HPDE6-E6E7 (cell line): ENCODE measurements at regions not wholly inside any gene's neighbourhood (a gene's known extent, or its start where the extent isn't known, plus 50 kb on each side); places are given as distances from the start of the nearest gene placed in this dataset.

Experiments used
- DNase-seq: peaks from one replicate; pipeline ENCODE4 v3.0.0; 2011; ENCODE audit warnings: missing footprints; ENCODE audit errors: extremely low spot score

DNA sequence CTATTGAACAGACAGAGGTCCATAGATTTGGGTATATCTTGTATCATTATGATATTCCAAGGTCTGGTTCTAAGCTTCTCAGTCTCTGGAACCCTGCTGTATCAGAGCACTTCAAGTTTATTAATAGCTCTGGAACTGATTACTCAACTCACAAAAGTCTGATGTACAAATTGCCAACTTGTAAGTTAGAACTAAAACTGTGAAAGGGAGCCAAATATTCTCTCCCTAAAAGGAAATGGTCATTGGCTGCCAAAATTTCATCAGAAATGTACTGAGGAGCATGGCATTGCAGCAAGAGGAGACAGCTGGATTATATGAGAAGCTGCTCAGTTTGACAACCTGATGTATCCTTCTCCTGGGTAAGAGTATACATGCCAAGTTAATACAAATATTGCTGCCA, 828.8 kb upstream of the SEL1L start:
- no peak for DNase-seq

DNA sequence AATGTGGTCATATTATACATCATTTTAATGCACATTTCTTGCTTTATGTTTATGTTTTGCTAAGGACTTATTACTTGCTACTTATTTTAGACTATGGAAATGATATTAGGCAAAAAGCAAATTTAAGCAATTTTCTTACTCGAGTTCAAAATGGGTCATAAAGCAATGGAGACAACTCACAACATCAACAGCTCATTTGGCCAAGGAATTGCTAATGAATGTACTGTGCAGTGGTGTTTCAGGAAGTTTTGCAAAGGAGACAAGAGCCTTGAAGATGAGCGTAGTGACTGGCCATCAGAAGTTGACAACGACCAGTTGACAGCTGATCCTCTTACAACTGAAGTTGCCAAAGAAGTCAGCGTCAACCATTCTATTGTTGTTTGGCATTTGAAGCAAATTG, 831.8 kb upstream of the SEL1L start:
- no peak for DNase-seq

DNA sequence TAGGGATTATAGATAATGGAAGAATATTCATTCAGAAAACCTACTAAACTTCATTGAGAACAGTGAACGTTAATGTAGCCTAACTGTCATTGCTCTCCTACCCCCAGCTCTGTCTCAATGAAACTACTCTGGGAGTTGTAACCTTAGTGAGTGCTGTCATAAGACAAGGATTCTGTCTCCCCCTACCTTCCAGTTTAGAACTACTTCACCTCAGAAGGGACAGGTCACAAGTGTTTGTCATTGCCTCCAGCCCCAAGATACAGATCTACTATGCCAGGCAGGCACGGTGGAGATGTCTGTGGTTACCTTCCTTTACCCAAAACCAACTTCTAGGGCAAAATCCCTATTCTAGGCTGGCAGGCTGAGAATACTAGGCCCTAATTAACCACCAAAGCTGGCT, 833.1 kb upstream of the SEL1L start:
- DNase-seq = no peak

DNA sequence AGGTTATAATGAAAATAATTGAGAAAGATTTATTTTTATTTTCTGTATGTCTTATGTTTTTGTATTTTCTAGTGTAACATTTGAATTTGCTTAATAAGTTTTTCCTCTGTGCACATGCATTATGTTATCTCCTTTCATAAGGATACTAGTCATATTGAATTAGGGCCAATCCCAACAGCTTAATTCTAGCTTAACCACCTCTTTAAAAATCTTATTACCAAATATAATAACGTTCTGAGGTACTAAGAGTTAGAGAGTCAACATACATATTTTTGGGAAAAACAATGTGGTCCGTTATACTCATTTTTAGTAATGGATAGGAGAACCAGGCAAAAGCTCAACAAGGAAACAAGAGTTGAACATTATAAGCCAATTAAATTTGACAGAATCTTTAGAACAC, 845.6 kb upstream of the SEL1L start:
- no peak for DNase-seq

DNA sequence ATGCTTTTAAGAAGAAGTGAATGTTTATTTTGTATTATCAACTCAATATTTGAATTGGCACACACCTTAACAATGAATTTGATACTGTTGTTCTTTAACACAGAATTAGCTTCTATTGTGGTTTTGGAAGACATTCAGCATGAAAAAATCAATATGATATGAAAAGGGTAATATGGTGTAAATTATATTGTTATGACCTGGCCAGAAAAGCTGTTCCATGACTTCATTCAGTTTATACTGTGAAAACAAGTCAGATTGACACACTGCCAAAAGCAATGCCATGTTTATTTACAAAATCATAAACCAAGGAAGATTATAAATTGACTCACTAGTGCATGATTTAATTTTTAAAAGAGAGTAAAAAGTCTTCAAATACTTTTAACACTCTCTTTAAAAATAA, 851.4 kb upstream of the SEL1L start:
- DNase-seq = no peak

DNA sequence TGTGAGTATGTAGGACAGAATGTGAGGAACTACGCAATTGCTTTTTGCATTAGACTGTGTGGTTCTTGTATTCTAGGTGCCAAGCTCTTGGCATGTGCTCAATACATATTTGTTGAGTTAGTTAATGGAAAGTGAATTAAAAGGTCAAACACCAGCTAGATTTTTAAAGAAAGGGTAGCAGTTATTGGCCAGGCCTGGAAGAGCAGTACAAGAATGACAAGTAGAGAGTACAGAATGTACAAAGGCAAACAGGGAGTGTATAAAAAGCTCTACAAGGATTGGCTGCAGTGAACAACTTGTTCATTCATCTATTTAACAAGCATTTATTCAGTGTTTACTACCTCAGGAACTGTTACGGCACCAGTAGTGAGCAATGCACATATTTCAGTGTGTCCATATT, 854.0 kb upstream of the SEL1L start:
- DNase-seq = no peak

DNA sequence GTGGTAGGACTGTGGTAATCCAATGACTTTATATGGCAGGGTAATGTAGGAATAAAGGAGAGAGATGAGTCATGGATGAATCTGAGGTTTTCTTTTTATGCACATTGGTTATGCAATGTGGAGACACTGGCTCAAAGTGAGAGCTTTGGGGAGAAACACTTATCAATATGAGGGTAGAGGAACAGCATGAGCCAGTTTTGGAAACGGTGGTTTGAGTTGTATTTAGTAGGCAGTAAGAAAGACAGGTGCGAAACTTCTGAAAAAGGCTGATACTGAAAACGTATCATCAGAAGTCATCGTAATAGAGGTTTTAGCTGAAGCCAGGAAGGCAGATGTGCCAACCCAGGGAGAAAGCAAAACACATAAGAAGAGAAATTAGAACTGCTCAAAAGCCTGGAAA, 854.8 kb upstream of the SEL1L start:
- no peak for DNase-seq

DNA sequence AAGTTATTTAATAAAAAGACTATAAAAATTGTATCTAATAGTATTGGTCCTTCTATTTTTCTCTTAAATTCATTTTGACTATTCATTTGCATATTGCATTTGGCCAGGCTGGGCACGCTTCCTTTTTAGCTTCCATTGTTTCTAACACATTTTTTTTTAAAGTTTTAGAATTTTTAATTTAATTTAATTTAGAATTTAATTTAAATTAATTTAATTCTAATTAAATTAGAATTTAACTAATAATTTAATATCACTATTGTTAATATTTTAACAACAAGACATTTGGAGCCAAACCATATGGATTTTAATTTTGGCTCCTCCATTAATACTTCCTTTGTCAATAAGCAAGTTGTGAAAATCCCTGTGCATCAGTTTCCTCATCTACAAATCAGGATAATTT, 856.9 kb upstream of the SEL1L start:
- DNase-seq = no peak

DNA sequence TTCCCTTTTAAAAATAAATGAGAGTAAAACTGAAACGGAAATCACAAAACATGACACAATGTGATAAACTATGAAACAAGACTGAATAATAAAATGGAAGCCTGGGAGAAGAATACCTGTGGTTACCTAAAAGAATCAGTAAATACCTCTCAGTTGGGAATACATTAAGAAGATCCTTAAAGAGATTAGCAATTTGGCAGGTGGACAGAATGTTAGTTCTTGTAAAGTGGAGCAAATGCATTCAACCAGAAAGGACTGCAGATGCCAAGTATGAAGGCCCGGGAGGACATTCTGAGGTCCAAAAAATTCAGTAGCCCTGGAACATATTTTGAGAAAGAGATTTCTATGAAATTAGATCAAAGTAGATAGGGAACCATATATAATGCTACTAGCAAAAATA, 861.3 kb upstream of the SEL1L start:
- no peak for DNase-seq

DNA sequence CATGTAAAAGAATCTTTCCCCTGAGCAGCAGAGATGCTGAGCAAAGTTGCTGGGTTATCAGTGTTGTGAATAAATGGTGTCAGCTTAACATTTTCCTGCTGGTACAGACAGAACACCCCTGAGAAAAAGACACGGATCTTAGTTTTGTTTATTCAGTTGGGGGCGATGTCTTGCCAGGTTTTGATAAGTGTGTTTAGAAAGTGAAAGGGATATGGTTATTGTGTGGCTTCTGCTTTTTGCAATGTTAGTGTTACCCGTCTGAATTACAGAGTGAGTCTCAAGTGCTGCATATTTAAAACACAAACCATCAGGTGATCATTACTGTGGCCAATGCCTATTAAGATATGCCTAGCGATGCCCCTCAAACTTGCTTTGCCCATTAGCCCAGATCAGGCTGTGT, 864.6 kb upstream of the SEL1L start:
- DNase-seq = no peak

DNA sequence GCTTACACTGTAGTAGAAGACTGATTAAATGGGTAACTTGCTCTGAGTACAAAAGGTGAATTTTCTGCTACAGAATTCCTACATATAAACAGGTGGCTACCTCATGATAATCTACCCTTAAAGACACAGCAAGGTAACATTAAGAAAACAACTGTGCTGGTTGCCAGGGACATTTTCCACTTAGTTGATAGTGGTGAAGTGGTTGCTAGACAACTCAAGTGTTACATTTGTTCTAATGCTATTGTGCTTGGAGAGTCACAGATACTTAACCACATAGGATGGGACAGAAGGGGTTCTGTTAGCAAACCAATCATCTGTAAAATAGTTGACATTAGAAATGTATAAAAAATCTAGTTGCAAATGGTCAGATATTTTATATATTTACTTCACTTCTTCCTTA, 870.3 kb upstream of the SEL1L start:
- DNase-seq = no peak

DNA sequence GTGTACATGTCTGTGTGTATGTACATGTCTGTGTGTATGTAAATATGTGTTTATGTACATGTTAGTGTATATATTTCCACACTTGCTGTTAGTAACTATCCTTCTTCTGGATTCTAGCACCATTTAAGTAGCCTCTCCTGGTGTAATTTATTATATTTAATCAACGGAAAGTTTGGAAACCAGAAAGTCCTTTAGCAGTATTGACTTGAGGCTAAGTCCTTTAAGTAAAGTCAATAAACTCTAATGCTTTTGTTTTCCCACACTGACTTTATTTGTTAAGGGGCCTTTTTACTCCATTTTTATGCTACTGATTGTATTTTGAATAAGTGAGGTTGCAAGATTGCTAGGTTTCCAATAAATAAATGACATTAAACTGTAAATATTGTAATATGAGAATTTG, 876.4 kb upstream of the SEL1L start:
- DNase-seq = no peak

DNA sequence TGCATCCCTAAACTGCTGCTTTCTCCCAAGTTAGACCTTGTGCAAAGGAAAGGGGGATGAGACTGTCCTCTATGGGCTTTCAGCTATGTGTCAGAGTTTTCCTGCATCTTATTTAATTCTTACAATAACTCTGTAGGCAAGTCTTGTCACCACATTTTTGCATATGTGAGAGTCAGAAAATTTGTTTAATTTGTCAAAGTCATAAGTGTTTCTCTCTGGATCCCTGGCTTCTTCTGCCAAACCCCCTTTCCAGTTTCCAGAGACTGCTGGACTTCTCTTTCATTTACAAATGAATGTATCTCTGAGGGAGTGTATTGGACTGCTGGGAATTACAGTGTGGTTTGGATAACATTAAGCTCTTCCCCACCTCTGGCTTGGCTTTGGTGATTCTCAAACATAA, 877.6 kb upstream of the SEL1L start:
- no peak for DNase-seq

DNA sequence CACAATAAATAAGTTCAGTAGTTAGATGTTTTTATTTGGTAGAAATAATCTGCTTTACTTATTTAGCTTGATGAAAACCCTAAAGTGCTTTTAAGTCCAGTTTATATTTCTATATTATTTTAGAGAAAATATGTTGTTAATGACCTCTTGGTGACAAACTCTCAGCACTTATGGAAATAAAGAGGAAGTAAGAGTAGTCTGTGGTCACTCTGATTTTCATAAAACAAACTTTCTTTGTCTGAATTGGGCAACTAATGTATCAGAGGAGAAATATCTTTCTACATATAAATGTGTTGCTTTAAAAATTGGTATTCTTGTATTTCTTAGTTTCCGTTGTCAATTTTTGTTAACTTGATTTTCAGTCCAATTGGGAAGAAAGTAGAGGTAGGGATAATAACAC, 878.9 kb upstream of the SEL1L start:
- DNase-seq = no peak

DNA sequence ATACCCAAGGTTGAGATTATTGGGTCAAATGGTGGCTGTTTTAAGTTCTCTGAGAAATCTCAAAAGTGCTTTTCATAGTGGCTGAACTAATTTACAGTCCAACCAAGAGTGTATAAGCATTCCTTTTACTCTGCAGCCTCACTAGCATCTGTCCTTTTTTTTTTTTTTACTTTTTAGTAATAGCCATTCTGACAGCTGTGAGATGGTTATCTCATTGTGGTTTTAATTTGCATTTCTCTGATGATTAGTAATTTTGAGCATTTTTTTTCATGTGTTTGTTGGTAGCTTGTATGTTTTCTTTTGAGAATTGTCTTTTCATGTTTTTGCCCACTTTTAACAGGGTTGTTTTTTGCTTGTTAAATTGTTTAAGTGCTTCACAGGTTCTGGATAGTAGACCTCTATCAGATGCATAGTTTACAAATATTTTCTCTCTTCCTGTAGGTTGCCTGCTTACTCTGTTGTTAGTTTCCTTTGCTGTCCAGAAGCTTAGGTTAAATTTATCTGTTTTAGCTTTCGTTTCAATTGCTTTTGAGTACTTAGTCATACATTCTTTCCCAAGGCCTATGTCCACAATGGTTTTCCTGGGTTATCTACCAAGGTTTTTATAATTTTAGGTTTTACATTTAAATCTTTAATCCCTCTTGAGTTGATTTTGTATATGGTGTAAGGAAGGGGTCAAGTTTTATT, 881.3 kb upstream of the SEL1L start:
- DNase-seq = no peak

DNA sequence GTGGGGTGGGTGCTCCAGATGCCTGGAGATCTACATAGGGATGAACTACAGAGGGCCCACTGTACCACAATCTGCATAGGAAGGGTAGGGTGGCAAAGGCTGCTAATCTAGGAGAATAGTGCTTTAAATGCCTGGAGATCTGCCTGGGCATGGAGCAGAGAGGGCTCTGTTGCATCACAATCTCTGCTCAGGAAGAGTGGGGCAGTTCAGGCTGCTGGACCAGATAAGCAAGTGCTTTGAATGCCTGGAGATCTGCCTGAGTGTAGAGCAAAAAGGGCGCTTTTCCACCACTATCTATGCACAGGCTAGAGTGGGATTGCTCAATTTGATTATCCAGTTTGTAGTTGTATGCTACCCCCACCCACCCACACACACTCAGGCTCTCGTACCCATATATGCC, 886.3 kb upstream of the SEL1L start:
- DNase-seq = no peak

DNA sequence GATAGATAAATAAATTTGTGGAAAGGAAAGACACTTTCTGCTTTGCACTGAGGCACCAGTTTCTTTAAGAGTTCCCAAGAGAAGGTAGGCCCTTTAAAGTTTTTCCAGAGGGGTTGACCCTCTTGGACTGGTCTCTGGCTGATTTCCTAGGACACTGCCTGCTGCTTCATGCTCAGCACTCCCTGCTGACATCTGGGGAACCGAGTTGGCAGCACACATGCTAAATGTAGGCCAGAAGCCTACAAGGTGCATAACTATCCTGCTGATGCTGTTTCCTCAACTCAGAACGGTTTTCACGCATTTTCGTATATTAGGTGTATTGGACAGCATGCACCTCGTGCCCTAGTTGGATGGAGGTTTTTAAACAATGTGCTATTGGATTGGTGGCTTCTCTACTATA, 887.2 kb upstream of the SEL1L start:
- no peak for DNase-seq

DNA sequence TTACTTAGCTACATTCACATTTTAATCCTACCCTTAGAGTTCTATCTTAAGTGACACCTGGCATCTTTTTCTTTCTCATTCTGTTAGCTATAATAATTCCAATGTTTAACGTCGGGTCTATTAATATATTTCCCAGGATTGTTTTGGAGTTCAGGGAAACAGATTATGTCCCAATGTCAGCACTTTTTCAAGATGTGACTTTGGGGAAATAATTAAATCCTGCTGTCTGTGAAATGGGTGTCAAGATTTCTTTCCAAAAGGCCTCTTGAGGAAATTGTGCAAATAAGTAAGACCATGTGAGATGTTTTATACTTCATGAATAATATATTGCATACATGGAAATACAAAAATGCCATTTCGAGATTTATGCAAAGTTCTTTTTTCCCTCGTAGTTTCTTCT, 887.6 kb upstream of the SEL1L start:
- DNase-seq = no peak

DNA sequence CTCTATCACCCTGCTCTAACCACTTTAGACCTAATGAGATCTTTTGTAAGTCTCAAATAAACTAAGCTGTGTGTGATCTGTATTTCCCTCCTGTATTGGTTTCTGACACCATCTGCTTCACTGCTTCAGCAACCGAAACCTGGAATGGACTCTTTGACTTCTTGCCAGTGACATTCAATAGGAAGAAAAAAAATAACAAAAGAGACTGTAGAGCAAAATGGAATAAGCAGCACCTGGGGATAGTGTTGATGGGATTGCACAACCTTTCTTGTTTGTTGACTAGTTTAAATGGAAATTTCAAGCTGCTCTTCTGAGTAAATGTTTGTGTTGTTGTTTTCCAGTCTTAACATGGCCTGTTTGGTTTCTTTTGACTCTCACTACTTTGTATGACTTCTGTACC, 888.6 kb upstream of the SEL1L start:
- DNase-seq = no peak

DNA sequence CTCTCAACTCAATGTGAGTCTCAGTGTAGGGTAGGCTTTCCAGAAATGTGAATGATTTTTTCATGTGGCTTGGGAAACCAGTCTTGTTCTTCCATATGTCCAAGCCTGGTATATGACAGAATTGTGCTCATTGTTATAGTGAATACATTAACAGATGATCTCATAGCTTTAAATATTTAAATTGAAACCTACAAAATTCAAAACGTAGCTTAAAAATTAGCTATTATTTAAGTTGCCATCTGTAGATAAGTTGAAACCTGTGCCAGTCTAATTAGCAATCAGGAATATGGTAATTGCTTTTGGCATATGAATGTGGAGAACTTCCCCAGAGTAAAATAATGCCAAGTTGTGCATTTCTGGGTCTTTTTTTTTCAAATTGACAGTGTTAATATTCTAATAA, 891.6 kb upstream of the SEL1L start:
- no peak for DNase-seq

DNA sequence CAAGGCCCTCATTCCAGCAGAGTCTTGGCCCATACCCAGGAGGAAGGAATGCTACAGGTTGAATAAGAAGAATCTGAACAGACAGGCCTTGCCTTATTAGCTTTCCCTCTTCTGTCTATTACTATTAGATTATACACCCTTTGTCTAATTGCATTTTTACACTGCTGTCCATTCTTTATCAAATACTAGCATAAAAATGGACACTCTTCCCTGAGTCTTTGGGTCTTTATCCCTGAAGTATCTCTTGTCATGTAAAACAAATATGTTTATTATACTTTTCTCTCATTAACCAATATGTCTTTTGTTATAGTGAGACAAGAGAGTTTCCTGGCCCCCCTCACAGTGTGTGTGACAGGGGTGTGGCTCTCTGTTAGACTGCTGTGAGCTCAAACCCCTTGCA, 897.4 kb upstream of the SEL1L start:
- DNase-seq = no peak

DNA sequence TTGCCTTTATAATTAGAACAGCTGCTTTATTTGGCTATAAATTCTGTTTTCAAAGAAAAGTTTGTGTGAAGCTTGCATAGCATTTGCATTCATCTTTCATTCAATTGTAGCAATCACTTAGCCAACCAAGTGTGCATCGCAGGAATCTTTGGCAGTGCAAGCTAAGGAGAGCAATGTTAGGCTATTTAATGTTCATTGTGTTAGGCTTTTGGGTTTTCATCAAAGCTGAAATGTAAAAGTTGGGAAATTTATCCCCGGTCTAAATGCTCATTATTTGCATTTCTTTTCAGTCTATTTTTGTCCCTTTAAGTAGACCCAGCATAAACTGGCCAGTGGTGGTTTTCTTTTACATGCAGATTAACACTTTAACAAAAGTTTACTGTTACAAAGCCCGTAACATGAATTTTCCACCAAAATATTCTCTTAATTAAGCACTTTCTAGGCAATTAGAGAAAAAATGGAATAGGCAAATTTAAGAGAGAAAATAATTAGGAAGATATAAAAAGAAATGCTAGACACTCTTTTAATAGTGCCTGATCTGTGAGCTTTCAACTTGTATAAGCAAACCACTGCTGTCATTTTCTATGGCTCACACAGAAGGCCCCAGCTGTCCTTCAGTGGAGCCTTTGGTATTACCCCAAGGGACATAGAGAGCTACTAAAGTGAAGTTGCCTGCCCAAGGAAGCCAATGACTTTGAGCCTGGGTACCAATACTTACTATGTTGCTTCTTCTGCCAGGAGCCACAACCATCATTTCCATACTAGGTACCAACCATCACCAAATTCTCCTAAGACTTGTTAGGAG, 898.9 kb upstream of the SEL1L start:
- no peak for DNase-seq

DNA sequence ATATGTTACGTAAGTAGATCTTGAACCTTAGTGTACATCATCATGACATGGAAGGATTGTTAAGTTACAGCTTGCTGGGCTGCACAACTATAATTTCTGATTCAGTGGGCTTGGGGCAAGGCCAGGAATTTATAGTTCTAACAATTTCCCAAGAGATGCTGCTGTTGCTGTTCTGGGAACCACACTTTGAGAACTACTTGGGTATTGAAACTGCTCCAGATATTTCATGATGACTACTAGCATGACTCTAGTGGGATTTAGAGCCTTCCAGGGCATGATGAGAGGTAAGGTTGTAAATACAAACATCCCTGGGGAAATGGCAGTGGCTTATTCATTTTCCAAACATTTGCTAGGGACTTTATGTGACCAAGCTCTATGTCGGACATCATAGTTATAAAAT, 904.8 kb upstream of the SEL1L start:
- no peak for DNase-seq

DNA sequence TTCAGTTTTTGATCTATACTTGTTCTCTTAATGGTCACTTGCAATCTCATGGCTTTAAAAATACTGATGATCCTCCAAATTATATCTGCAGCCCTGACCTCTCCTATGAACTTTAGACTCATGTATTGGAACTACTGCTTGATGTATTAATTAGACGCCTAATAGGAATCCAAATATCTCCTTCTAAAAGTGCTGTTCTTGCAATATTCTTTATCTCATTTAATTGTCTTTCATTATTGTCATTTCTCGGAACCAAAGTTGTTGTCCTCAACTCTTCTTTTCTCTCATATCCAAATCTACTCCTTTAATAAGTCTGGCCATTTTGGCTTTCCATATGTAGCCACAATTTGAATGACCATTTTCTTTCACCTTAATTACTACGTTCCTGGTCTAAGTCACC, 907.6 kb upstream of the SEL1L start:
- no peak for DNase-seq
